SW480 (cell line): ENCODE measurements at regions not wholly inside any gene's neighbourhood (a gene's known extent, or its start where the extent isn't known, plus 50 kb on each side); places are given as distances from the start of the nearest gene placed in this dataset.

ENCODE experiments used
- DNase-seq: peaks from one replicate; pipeline ENCODE4 v3.0.0-alpha.2; 2016; ENCODE audit warnings: low spot score

- peak; percentile 97 for DNase-seq
These were observed 58.7 kb upstream of the TGM3 start for GRCh38 chr20:2237059-2237458.

GRCh38 chr20:2238601-2239000 lies 57.2 kb upstream of the TGM3 start:
- DNase-seq: no peak

DNA sequence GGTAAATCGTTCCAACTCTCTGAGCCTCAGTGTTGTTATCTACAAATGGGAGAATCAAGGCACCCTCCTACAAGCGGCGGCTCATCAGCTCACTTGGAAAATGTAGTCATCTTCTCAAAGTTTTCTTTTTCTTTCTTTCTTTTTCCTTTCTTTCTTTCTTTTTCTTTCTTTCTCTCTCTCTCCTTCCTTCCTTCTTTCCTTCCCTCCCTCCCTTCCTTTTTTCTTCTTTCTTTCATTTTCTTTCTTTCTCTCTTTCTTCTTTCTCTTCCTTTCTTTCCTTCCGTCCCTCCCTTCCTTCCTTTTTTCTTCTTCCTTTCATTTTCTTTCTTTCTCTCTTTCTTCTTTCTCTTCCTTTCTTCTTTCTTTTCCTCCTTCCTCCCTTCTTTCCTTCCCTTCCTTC lies 55.0 kb upstream of the TGM3 start:
- no peak for DNase-seq

GRCh38 chr20:2242678-2243077 lies 53.1 kb upstream of the TGM3 start:
- no peak for DNase-seq

DNA sequence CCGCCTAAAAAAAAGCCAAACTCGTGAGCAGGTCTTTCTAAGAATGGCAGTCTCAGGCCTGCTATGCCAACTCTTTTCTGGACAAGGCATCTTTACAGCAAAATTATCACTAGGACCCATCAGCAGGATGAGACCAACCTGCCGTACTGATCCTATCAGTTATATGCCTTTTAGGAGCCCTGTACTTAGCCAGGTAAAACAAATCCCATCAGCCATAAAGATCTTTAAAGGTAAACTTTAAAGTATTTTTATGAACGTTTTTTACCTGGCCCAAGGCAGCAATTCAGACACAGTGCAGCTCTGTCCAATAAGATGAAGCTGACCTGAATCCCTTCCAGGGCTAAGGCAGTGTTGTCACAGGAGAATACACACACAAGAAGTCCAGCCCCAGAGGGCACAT lies 51.3 kb upstream of the TGM3 start:
- no peak for DNase-seq

GRCh38 chr20:2244993-2245392 lies 50.8 kb upstream of the TGM3 start:
- no peak for DNase-seq

DNA sequence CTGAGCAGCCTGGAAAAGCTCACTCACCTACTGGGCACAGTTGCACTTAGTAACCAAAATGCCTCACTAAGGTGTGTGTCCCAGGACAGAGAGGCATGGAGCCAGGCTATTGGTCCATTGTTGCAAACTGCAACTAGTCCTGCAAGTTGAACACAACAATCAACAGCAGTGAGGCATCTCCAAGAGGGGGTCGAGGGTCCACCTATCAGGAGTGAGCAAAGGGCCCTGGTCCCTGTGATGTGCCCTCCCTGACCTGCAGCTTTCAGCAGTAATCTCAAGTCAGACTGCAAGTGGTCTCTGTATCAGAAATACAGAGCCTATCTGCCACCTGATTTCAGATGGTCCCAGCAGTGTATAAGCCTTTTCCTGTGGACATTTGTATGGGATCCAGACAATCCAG lies 50.2 kb upstream of the TGM3 start:
- DNase-seq: no peak
